HCT116 (cell line): ENCODE measurements at regions not wholly inside any gene's neighbourhood (a gene's known extent, or its start where the extent isn't known, plus 50 kb on each side); places are given as distances from the start of the nearest gene placed in this dataset.

ENCODE experiments used
- ATAC-seq: fragments of 200-7000 bp; cut with Tn5 transposase; 2 replicates; pipeline ENCODE4 v1.9.1; 2020; ENCODE audit warnings: mild to moderate bottlenecking, moderate library complexity
- BruUV-seq: library from RNA; stranded (reverse); fragments of 400-500 nt; replicated peaks from 2 replicates; lab custom pipeline; 2021; lab: Mats Ljungman, UMichigan
- CTCF ChIA-PET: fragments of 300-600 bp; sonication (Branson Sonifier 250); formaldehyde crosslinking; loops from one replicate; lab custom pipeline; 2021; ENCODE audit warnings: antibody characterized with exemption; lab: Charles Lee
- POLR2A ChIA-PET: fragments of 300-600, 350-600 bp; sonication (Branson Sonifier 250); formaldehyde crosslinking; loops from one replicate; lab custom pipeline; 2021; ENCODE audit warnings: antibody characterized with exemption; lab: Charles Lee
- RAD21 ChIA-PET, 2 experiments: fragments of 300-600 bp; sonication (Branson Sonifier 250); formaldehyde crosslinking; loops; one replicate each; lab custom pipeline; 2023; ENCODE audit warnings: low total read pairs in 2 of 2; ENCODE audit not compliant: uncharacterized antibody in 2 of 2, unreplicated experiment in 2 of 2, low non-redundant PET in 1 of 2; lab: Charles Lee
- DNase-seq: peaks from one replicate; pipeline ENCODE4 v3.0.0-alpha.2; 2010; ENCODE audit warnings: low read depth, low spot score
- H2AFZ ChIP-seq: fragments of 200-600 bp; shearing (Covaris generic), sonication (generic); 2 replicates; pipeline ENCODE4 v1.6.1; 2017; ENCODE audit warnings: low read depth, mixed run types, mixed read lengths, antibody characterized with exemption, low read length; ENCODE audit not compliant: poor library complexity, severe bottlenecking
- H3K27ac ChIP-seq: 2 replicates; pipeline ENCODE4 v1.5.1; 2012; ENCODE audit warnings: low read depth, low read length
- H3K27me3 ChIP-seq: fragments of 200-600 bp; sonication (generic); 2 replicates; pipeline ENCODE4 v1.6.1; 2016; ENCODE audit warnings: mixed run types, low read length, mixed read lengths; ENCODE audit not compliant: insufficient read depth
- H3K36me3 ChIP-seq, 2 experiments: fragments of 200-500 bp in 1 of 2; fragments of 200-600 bp in 1 of 2; sonication (Bioruptor generic) in 1 of 2; sonication (generic) in 1 of 2; 2 replicates each; pipeline versions ENCODE4 v1.5.1 to v1.6.1; 2014 to 2016; ENCODE audit warnings: low read length in 2 of 2, inconsistent platforms in 1 of 2, mixed read lengths in 1 of 2, mixed run types in 1 of 2; ENCODE audit not compliant: insufficient read depth in 2 of 2, control insufficient read depth in 1 of 2
- H3K4me1 ChIP-seq, 2 experiments: fragments of 200-600 bp in 1 of 2; sonication (generic) in 1 of 2; 2 replicates each; pipeline versions ENCODE4 v1.5.1 to v1.6.1; 2012 to 2017; ENCODE audit warnings: low read length in 2 of 2, inconsistent platforms in 1 of 2, mild to moderate bottlenecking in 1 of 2, mixed read lengths in 1 of 2, mixed run types in 1 of 2, moderate library complexity in 1 of 2; ENCODE audit not compliant: insufficient read depth in 2 of 2, control insufficient read depth in 1 of 2
- H3K4me2 ChIP-seq: fragments of 200-600 bp; sonication (generic); 2 replicates; pipeline ENCODE4 v1.6.1; 2017; ENCODE audit warnings: mixed run types, low read length, mixed read lengths
- H3K4me3 ChIP-seq, 2 experiments: fragments of 200-600 bp in 1 of 2; sonication (generic) in 1 of 2; replicated peaks in 1 of 2; 2 replicates each; pipeline ENCODE4 v1.5.1; 2011 to 2016; ENCODE audit warnings: low read length in 2 of 2, control low read depth in 1 of 2, low read depth in 1 of 2, mild to moderate bottlenecking in 1 of 2, mixed read lengths in 1 of 2, mixed run types in 1 of 2
- H3K79me2 ChIP-seq: fragments of 200-600 bp; sonication (generic); 2 replicates; pipeline ENCODE4 v1.6.1; 2017; ENCODE audit warnings: mild to moderate bottlenecking, mixed run types, low read length, moderate library complexity, mixed read lengths; ENCODE audit not compliant: insufficient read depth
- H3K9ac ChIP-seq: fragments of 200-600 bp; sonication (generic); 2 replicates; pipeline ENCODE4 v1.6.1; 2016; ENCODE audit warnings: low read length, mixed read lengths
- H3K9me2 ChIP-seq: fragments of 200-600 bp; sonication (generic), shearing (Covaris generic); 2 replicates; pipeline ENCODE4 v1.6.1; 2017; ENCODE audit warnings: mixed run types, mild to moderate bottlenecking, moderate library complexity; ENCODE audit not compliant: insufficient read depth
- H3K9me3 ChIP-seq, 2 experiments: fragments of 200-500 bp in 1 of 2; fragments of 200-600 bp in 1 of 2; sonication (Bioruptor generic) in 1 of 2; sonication (generic) in 1 of 2; 2 replicates each; pipeline ENCODE4 v1.6.1; 2014 to 2017; ENCODE audit warnings: low read length in 2 of 2, mixed read lengths in 2 of 2, inconsistent platforms in 1 of 2, low read depth in 1 of 2, mild to moderate bottlenecking in 1 of 2, mixed run types in 1 of 2, moderate library complexity in 1 of 2; ENCODE audit not compliant: control insufficient read depth in 1 of 2, insufficient read depth in 1 of 2
- H4K20me1 ChIP-seq: fragments of 200-600 bp; sonication (generic), shearing (Covaris generic); 2 replicates; pipeline ENCODE4 v1.6.1; 2017; ENCODE audit warnings: mixed run types, mild to moderate bottlenecking, moderate library complexity; ENCODE audit not compliant: insufficient read depth
- ATF3 ChIP-seq: IDR thresholded peaks from 2 replicates; pipeline ENCODE4 v1.6.1; 2012
- CBX3 ChIP-seq: IDR thresholded peaks from 2 replicates; pipeline ENCODE4 v1.6.1; 2012; ENCODE audit warnings: low read depth
- EGR1 ChIP-seq: IDR thresholded peaks from 2 replicates; pipeline ENCODE4 v1.6.1; 2012; ENCODE audit warnings: low read depth
- EZH2 ChIP-seq: fragments of 200-600 bp; sonication (generic); IDR thresholded peaks from 2 replicates; pipeline ENCODE4 v1.6.1; 2017; ENCODE audit warnings: antibody characterized with exemption, mixed run types
- EZH2phosphoT487 ChIP-seq: fragments of 200-600 bp; IDR thresholded peaks from 2 replicates; pipeline ENCODE4 v1.6.1; 2018; ENCODE audit warnings: antibody characterized with exemption, borderline replicate concordance
- FOSL1 ChIP-seq: IDR thresholded peaks from 2 replicates; pipeline ENCODE4 v1.6.1; 2012; ENCODE audit warnings: low read depth
- JUND ChIP-seq: IDR thresholded peaks from 2 replicates; pipeline ENCODE4 v1.6.1; 2012
- MAX ChIP-seq: IDR thresholded peaks from 2 replicates; pipeline ENCODE4 v1.6.1; 2012
- RAD21 ChIP-seq: IDR thresholded peaks from 2 replicates; pipeline ENCODE4 v1.6.1; 2012; ENCODE audit warnings: low read depth, mild to moderate bottlenecking
- SP1 ChIP-seq: IDR thresholded peaks from 2 replicates; pipeline ENCODE4 v1.6.1; 2012; ENCODE audit warnings: low read depth
- SRF ChIP-seq: IDR thresholded peaks from 2 replicates; pipeline ENCODE4 v1.6.1; 2012; ENCODE audit warnings: low read depth
- TCF7L2 ChIP-seq: IDR thresholded peaks from 2 replicates; pipeline ENCODE4 v1.7.0; 2011; ENCODE audit warnings: borderline replicate concordance, inconsistent platforms; ENCODE audit not compliant: insufficient read depth, insufficient read length; ENCODE audit errors: extremely low read depth
- ZFX ChIP-seq: fragments of 450-650 bp; IDR thresholded peaks from 2 replicates; pipeline ENCODE4 v1.6.1; 2017
- ZNF274 ChIP-seq: fragments of 200-500 bp; sonication (Bioruptor generic); IDR thresholded peaks from 2 replicates; pipeline ENCODE4 v1.6.1; 2014; ENCODE audit warnings: mild to moderate bottlenecking, low read depth, low read length, inconsistent platforms
- intact Hi-C: fragments of 100-400 bp; cut with micrococcal nuclease; formaldehyde crosslinking; loops from 2 replicates; pipeline ENCODE4 v1.10.0; 2022
- TF ChIP-seq, protein P1 (sequence below): IDR thresholded peaks from 2 replicates; pipeline ENCODE4 v1.6.1; 2011; ENCODE audit warnings: mild to moderate bottlenecking, low read length, moderate library complexity; ENCODE audit not compliant: insufficient replicate concordance; ENCODE audit errors: extremely low read depth

- CTCF ChIA-PET = no interaction called here
- no peak overlapping the region for H3K27ac ChIP-seq
- no peak overlapping the region for H3K4me3 ChIP-seq
These were observed 82.7 kb downstream of the SLC10A2 start for GRCh38 chr13:102983496-102983895.

More at GRCh38 chr13:102983496-102983895, 82.7 kb downstream of the SLC10A2 start:
- RAD21 ChIA-PET = no interaction called here
- no peak for TF ChIP-seq EZH2
- no peak for TF ChIP-seq EGR1
- no peak for TF ChIP-seq TCF7L2
- no peak for TF ChIP-seq SRF
- no peak for TF ChIP-seq ATF3
- no peak for TF ChIP-seq SP1
- TF ChIP-seq ZNF274 = no peak
- no peak for TF ChIP-seq FOSL1
- no peak for TF ChIP-seq RAD21
- no peak for TF ChIP-seq MAX
- no peak for TF ChIP-seq JUND
- TF ChIP-seq EZH2phosphoT487 = no peak
- TF ChIP-seq, protein P1, sequence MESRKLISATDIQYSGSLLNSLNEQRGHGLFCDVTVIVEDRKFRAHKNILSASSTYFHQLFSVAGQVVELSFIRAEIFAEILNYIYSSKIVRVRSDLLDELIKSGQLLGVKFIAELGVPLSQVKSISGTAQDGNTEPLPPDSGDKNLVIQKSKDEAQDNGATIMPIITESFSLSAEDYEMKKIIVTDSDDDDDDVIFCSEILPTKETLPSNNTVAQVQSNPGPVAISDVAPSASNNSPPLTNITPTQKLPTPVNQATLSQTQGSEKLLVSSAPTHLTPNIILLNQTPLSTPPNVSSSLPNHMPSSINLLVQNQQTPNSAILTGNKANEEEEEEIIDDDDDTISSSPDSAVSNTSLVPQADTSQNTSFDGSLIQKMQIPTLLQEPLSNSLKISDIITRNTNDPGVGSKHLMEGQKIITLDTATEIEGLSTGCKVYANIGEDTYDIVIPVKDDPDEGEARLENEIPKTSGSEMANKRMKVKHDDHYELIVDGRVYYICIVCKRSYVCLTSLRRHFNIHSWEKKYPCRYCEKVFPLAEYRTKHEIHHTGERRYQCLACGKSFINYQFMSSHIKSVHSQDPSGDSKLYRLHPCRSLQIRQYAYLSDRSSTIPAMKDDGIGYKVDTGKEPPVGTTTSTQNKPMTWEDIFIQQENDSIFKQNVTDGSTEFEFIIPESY = no peak
- TF ChIP-seq CBX3 = no peak
- no peak for TF ChIP-seq ZFX
- H3K9me3 ChIP-seq = no peaks in the 10 kb centered on the region
- intact Hi-C loops = no loop called here
- H3K4me2 ChIP-seq = no peak overlapping the region
- BruUV-seq = no TSS peak
- no peak overlapping the region for H2AFZ ChIP-seq
- H4K20me1 ChIP-seq = no peaks in the 10 kb centered on the region
- H3K9ac ChIP-seq = no peak overlapping the region
- no peaks in the 10 kb centered on the region for H3K9me2 ChIP-seq
- no peaks in the 10 kb centered on the region for H3K79me2 ChIP-seq
- no peak for DNase-seq
- ATAC-seq = no peak
- POLR2A ChIA-PET = no interaction called here
- H3K27me3 ChIP-seq = no peaks in the 10 kb centered on the region
- no peaks in the 10 kb centered on the region for H3K4me1 ChIP-seq
- no peaks in the 10 kb centered on the region for H3K36me3 ChIP-seq
